ENCODE measurements at regions not wholly inside any gene's neighbourhood (a gene's known extent, or its start where the extent isn't known, plus 50 kb on each side); places are given as distances from the start of the nearest gene placed in this dataset.

DNA sequence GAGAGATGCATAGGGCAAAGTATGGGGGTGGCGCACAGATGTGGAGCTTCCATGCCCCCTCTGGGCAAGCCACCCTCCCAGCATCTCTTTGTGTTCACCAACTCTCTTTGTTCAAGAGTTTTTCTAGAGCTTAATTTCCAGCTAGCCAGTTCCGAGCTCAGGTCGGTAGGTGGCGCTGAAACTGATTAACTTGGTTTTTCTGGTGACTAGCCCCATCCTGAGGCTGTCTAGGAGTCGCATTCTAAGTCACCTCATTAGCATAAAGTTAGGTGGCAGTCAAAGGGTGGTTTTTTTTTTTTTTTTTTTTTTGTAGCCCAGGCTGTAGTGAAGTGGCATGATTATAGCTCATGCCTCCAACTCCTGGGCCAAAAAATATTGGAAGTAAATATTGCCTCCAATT, 476.4 kb downstream of the KDM4C start:
- TF ChIP-seq, protein P1, sequence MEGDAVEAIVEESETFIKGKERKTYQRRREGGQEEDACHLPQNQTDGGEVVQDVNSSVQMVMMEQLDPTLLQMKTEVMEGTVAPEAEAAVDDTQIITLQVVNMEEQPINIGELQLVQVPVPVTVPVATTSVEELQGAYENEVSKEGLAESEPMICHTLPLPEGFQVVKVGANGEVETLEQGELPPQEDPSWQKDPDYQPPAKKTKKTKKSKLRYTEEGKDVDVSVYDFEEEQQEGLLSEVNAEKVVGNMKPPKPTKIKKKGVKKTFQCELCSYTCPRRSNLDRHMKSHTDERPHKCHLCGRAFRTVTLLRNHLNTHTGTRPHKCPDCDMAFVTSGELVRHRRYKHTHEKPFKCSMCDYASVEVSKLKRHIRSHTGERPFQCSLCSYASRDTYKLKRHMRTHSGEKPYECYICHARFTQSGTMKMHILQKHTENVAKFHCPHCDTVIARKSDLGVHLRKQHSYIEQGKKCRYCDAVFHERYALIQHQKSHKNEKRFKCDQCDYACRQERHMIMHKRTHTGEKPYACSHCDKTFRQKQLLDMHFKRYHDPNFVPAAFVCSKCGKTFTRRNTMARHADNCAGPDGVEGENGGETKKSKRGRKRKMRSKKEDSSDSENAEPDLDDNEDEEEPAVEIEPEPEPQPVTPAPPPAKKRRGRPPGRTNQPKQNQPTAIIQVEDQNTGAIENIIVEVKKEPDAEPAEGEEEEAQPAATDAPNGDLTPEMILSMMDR (conservative IDR thresholded peaks at IDR 0.05; ENCODE audit: low read length): peak; percentile 84
- TF ChIP-seq EZH2phosphoT487 (IDR thresholded peaks at IDR 0.05; ENCODE audit: borderline replicate concordance, low read depth, low read length): no peak
